ENCODE measurements at regions not wholly inside any gene's neighbourhood (a gene's known extent, or its start where the extent isn't known, plus 50 kb on each side); places are given as distances from the start of the nearest gene placed in this dataset.

DNA sequence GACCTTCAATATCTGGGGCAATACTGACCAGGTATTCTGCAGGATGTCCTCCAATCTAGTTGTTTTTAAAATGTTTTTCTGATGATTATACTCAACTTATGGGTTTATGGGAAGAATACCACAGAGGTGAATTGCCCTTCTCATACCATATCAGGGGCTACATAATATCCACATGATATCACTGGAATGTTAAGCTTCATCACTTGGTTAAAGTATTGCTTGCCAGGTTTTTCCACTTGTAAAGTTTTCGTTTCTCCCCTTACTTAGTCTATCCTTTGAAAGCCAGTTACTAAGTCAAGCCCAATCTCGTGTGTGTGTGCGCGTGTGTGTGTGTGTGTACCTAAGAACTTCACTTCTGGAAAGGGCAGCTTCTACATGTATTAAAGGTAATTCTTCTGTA, 980.9 kb upstream of the FBXO33 start:
- Histone ChIP-seq H4K20me1 (ENCODE audit: control insufficient read depth, extremely low read depth, insufficient read depth, low read length) (no peaks in the 10 kb centered on the region), H3K4me2 (ENCODE audit: extremely low read depth, insufficient read depth, low read length) (no peak overlapping the region), H3K4me3 (replicated peaks in 1 of 4; ENCODE audit: control extremely low read depth in 1 of 4, insufficient read depth in 1 of 4, low read depth in 3 of 4, low read length in 4 of 4) (no peak overlapping the region), H3K9ac (ENCODE audit: insufficient read depth, low read length) (no peak overlapping the region), H3K27me3 (ENCODE audit: control insufficient read depth, insufficient read depth, low read length) (no peaks in the 10 kb centered on the region), H3K27ac (ENCODE audit: insufficient read depth, low read length) (no peak overlapping the region), H3K9me3 (ENCODE audit: control insufficient read depth, insufficient read depth, low read depth, low read length) (no peaks in the 10 kb centered on the region), H3K36me3 (ENCODE audit: control insufficient read depth, insufficient read depth, low read length) (no peaks in the 10 kb centered on the region), H2AFZ (ENCODE audit: low read length) (no peak overlapping the region), H3K79me2 (ENCODE audit: control insufficient read depth, insufficient read depth, low read length) (no peaks in the 10 kb centered on the region), H3K4me1 (ENCODE audit: control insufficient read depth, extremely low read depth, insufficient read depth, low read length) (no peaks in the 10 kb centered on the region)
- TF ChIP-seq, protein P1, sequence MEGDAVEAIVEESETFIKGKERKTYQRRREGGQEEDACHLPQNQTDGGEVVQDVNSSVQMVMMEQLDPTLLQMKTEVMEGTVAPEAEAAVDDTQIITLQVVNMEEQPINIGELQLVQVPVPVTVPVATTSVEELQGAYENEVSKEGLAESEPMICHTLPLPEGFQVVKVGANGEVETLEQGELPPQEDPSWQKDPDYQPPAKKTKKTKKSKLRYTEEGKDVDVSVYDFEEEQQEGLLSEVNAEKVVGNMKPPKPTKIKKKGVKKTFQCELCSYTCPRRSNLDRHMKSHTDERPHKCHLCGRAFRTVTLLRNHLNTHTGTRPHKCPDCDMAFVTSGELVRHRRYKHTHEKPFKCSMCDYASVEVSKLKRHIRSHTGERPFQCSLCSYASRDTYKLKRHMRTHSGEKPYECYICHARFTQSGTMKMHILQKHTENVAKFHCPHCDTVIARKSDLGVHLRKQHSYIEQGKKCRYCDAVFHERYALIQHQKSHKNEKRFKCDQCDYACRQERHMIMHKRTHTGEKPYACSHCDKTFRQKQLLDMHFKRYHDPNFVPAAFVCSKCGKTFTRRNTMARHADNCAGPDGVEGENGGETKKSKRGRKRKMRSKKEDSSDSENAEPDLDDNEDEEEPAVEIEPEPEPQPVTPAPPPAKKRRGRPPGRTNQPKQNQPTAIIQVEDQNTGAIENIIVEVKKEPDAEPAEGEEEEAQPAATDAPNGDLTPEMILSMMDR (conservative IDR thresholded peaks at IDR 0.05 in 1 of 2, IDR thresholded peaks at IDR 0.05 in 1 of 2; ENCODE audit: low read depth in 1 of 2, low read length in 2 of 2): no peak
- TF ChIP-seq EZH2 (IDR thresholded peaks at IDR 0.05; ENCODE audit: low read length, missing control alignments): no peak
- DNase-seq (ENCODE audit: low read depth in 2 of 2): peak in 1 of 2 donors; percentile 70

DNA sequence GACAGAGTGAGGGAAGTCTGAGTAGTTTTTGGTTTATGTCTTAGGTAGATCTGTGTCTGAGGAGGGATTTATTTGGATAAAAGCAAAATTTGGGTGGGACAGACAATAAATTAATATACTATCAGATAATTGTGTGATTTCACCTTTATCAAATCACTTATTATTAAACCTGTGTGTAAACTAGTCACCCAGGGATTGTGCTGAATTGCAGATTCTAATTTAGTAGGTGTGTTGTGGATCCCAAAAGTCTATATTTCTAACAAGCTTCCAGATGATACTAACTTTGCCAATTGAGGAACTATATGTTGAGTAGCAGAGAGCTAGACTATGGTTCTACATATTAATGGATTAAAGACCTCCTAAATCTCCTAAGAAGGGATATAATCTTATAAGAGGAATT, 978.5 kb upstream of the FBXO33 start:
- TF ChIP-seq, protein P1 (conservative IDR thresholded peaks at IDR 0.05 in 1 of 2, IDR thresholded peaks at IDR 0.05 in 1 of 2; ENCODE audit: low read depth in 1 of 2, low read length in 2 of 2): no peak
- no peak for TF ChIP-seq EZH2 (IDR thresholded peaks at IDR 0.05; ENCODE audit: low read length, missing control alignments)
- H4K20me1 ChIP-seq (ENCODE audit: control insufficient read depth, extremely low read depth, insufficient read depth, low read length): no peaks in the 10 kb centered on the region
- no peak overlapping the region for H3K4me2 ChIP-seq (ENCODE audit: extremely low read depth, insufficient read depth, low read length)

DNA sequence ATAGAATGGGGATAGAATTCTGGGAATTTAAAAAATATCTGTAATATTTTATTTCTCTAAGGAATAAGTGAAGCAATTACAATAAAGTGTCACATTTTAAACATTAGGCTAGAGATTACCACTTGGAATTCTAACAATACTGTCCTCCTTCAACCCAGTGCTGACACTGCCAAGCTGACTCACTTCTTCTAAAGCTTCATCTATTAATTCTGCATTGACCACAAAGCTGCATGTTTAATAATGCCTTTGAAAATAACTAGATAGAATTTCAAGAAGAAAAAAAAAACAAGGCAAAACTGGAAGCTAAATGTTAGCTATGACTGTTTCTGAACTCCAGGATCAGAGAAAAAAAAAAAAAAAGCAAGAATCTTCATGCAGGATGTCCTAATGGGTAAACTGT, 970.7 kb upstream of the FBXO33 start:
- Histone ChIP-seq H3K36me3 (ENCODE audit: control insufficient read depth, insufficient read depth, low read length) (no peaks in the 10 kb centered on the region), H3K27ac (ENCODE audit: insufficient read depth, low read length) (no peak overlapping the region), H3K27me3 (ENCODE audit: control insufficient read depth, insufficient read depth, low read length) (no peaks in the 10 kb centered on the region), H3K9me3 (ENCODE audit: control insufficient read depth, insufficient read depth, low read depth, low read length) (no peaks in the 10 kb centered on the region), H2AFZ (ENCODE audit: low read length) (no peak overlapping the region), H4K20me1 (ENCODE audit: control insufficient read depth, extremely low read depth, insufficient read depth, low read length) (no peaks in the 10 kb centered on the region), H3K4me2 (ENCODE audit: extremely low read depth, insufficient read depth, low read length) (no peak overlapping the region), H3K4me1 (ENCODE audit: control insufficient read depth, extremely low read depth, insufficient read depth, low read length) (no peaks in the 10 kb centered on the region), H3K79me2 (ENCODE audit: control insufficient read depth, insufficient read depth, low read length) (no peaks in the 10 kb centered on the region), H3K9ac (ENCODE audit: insufficient read depth, low read length) (no peak overlapping the region), H3K4me3 (replicated peaks in 1 of 4; ENCODE audit: control extremely low read depth in 1 of 4, insufficient read depth in 1 of 4, low read depth in 3 of 4, low read length in 4 of 4) (no peak overlapping the region)
- TF ChIP-seq, protein P1 (conservative IDR thresholded peaks at IDR 0.05 in 1 of 2, IDR thresholded peaks at IDR 0.05 in 1 of 2; ENCODE audit: low read depth in 1 of 2, low read length in 2 of 2): no peak
- no peak for TF ChIP-seq EZH2 (IDR thresholded peaks at IDR 0.05; ENCODE audit: low read length, missing control alignments)
- DNase-seq (ENCODE audit: low read depth in 2 of 2): peak in 1 of 2 donors; percentile 47

More for the DNA sequence above, 978.5 kb upstream of the FBXO33 start:
- DNase-seq (ENCODE audit: low read depth in 2 of 2): no peak
- Histone ChIP-seq H3K4me3 (replicated peaks in 1 of 4; ENCODE audit: control extremely low read depth in 1 of 4, insufficient read depth in 1 of 4, low read depth in 3 of 4, low read length in 4 of 4) (no peak overlapping the region), H3K36me3 (ENCODE audit: control insufficient read depth, insufficient read depth, low read length) (no peaks in the 10 kb centered on the region), H2AFZ (ENCODE audit: low read length) (no peak overlapping the region), H3K9me3 (ENCODE audit: control insufficient read depth, insufficient read depth, low read depth, low read length) (no peaks in the 10 kb centered on the region), H3K27me3 (ENCODE audit: control insufficient read depth, insufficient read depth, low read length) (no peaks in the 10 kb centered on the region), H3K79me2 (ENCODE audit: control insufficient read depth, insufficient read depth, low read length) (no peaks in the 10 kb centered on the region), H3K9ac (ENCODE audit: insufficient read depth, low read length) (no peak overlapping the region), H3K4me1 (ENCODE audit: control insufficient read depth, extremely low read depth, insufficient read depth, low read length) (no peaks in the 10 kb centered on the region), H3K27ac (ENCODE audit: insufficient read depth, low read length) (no peak overlapping the region)

All from fibroblast of lung (primary cell).